ENCODE measurements at regions not wholly inside any gene's neighbourhood (a gene's known extent, or its start where the extent isn't known, plus 50 kb on each side); places are given as distances from the start of the nearest gene placed in this dataset.

GRCh38 chr6:4460586-4461475 lies 315.4 kb upstream of the CDYL start (continued):
- TF ChIP-seq REST (IDR thresholded peaks at IDR 0.05; ENCODE audit: unreplicated experiment): no peak
- no peak for TF ChIP-seq EZH2phosphoT487 (IDR thresholded peaks at IDR 0.05; ENCODE audit: unreplicated experiment)
- TF ChIP-seq POLR2AphosphoS5 (IDR thresholded peaks at IDR 0.05; ENCODE audit: low read depth): no peak

- Histone ChIP-seq H3K36me3 (ENCODE audit: insufficient read depth) (no peaks in the 10 kb centered on the region), H3K79me2 (replicated peaks; ENCODE audit: insufficient read depth) (no peaks in the 10 kb centered on the region), H3F3A (replicated peaks; ENCODE audit: low read depth) (no peaks in the 10 kb centered on the region), H3K27ac (ENCODE audit: low read depth) (no peak overlapping the region), H4K20me1 (replicated peaks; ENCODE audit: insufficient read depth) (no peaks in the 10 kb centered on the region), H3K4me2 (no peak overlapping the region), H3K27me3 (ENCODE audit: insufficient read depth) (no peaks in the 10 kb centered on the region), H2AFZ (no peak overlapping the region), H3K4me1 (ENCODE audit: insufficient read depth) (no peaks in the 10 kb centered on the region), H3K4me3 (no peak overlapping the region), H3K9me2 (ENCODE audit: insufficient read depth) (peaks cover 6% of the 10 kb centered on the region; the same call in 1 of the 2 replicates)
- no peak for ATAC-seq
- Mint-ChIP-seq H3K27ac (no peak overlapping the region), H3K27me3 (ENCODE audit: insufficient read depth, low read depth, poor library complexity) (no peaks in the 10 kb centered on the region), H3K4me1 (peaks cover 11% of the 10 kb centered on the region; the same call in 1 of the 3 replicates), H3K9me3 (no peaks in the 10 kb centered on the region; the same call in 1 of the 3 replicates), H3K36me3 (ENCODE audit: low read depth) (no peaks in the 10 kb centered on the region), H3K4me3 (no peak overlapping the region)
- DNase-seq (ENCODE audit: low spot score): peak; percentile 6
- no peak for TF ChIP-seq ZNF114 (CRISPR knock-in tag; IDR thresholded peaks at IDR 0.05)
- no peak for TF ChIP-seq ETS1 (IDR thresholded peaks at IDR 0.05)
- no peak for TF ChIP-seq EZH2 (IDR thresholded peaks at IDR 0.05; ENCODE audit: low read depth, unreplicated experiment)
- TF ChIP-seq STAT1 (IDR thresholded peaks at IDR 0.05; ENCODE audit: unreplicated experiment): no peak
- no peak for TF ChIP-seq CREB1 (CRISPR knock-in tag; IDR thresholded peaks at IDR 0.05; ENCODE audit: low read depth)
- TF ChIP-seq ZNF331 (CRISPR knock-in tag; IDR thresholded peaks at IDR 0.05; ENCODE audit: low read depth): no peak
- no peak for TF ChIP-seq REST (IDR thresholded peaks at IDR 0.05; ENCODE audit: unreplicated experiment)
- no peak for TF ChIP-seq CTCF (conservative IDR thresholded peaks at IDR 0.05; ENCODE audit: low read depth in 2 of 2)
- no peak for TF ChIP-seq JUNB (IDR thresholded peaks at IDR 0.05; ENCODE audit: unreplicated experiment)
- TF ChIP-seq NANOG (IDR thresholded peaks at IDR 0.05; ENCODE audit: borderline replicate concordance): no peak
- no peak for TF ChIP-seq EZH2phosphoT487 (IDR thresholded peaks at IDR 0.05; ENCODE audit: unreplicated experiment)
- no peak for TF ChIP-seq POLR2AphosphoS5 (IDR thresholded peaks at IDR 0.05; ENCODE audit: low read depth)
These were observed 316.2 kb upstream of the CDYL start for GRCh38 chr6:4459996-4460395.

Measured in GM23338 (cell line).